GM12892 (cell line): ENCODE measurements at regions not wholly inside any gene's neighbourhood (a gene's known extent, or its start where the extent isn't known, plus 50 kb on each side); places are given as distances from the start of the nearest gene placed in this dataset.
A peak's percentile ranks its signal among the peaks of the same experiment; 100 is the strongest.

Experiments
- DNase-seq: peaks from one replicate; pipeline ENCODE4 v3.0.0; 2011; ENCODE audit not compliant: insufficient read length
- FAIRE-seq: peaks from 2 replicates; lab custom pipeline; 2011; peaks lifted over from hg19 to GRCh38; lab: Jason Lieb, UNC
- POLR2A ChIP-seq: IDR thresholded peaks from 2 replicates; pipeline ENCODE4 v1.6.1; 2011; ENCODE audit warnings: low read depth, low read length, control low read depth
- POLR2AphosphoS5 ChIP-seq: IDR thresholded peaks from 2 replicates; pipeline ENCODE4 v1.6.1; 2011; ENCODE audit warnings: low read depth, low read length, control low read depth
- TAF1 ChIP-seq: IDR thresholded peaks from 2 replicates; pipeline ENCODE4 v1.6.1; 2011; ENCODE audit warnings: low read depth, mild to moderate bottlenecking, control low read depth, low read length, borderline replicate concordance

DNA sequence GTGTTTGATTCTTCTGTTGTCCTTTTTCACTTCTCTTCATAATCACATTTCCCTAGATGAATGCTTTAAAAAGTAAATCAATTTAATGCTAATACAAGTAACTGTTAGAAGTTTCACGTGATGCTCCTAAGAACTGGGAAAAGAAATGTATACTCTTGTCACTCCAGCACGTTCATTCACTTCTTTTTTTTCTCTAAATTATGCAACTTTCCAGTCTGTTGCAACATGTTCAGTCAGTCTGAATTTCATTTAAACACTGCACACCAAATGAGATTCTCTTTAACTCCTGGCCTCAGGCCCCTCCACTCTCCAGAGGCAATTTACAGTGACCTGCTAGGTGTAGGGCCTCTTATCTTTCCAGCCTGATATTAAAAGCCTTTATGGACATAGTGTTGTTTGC, 321.9 kb downstream of the HS3ST1 start:
- TF ChIP-seq POLR2A: no peak
- no peak for TF ChIP-seq TAF1
- TF ChIP-seq POLR2AphosphoS5: no peak
- DNase-seq (no peak), FAIRE-seq (no peak)

GRCh38 chr4:11106190-11106589, 322.5 kb downstream of the HS3ST1 start:
- DNase-seq: no peak
- FAIRE-seq: peak; percentile 14
- TF ChIP-seq POLR2AphosphoS5: no peak
- TF ChIP-seq TAF1: no peak
- TF ChIP-seq POLR2A: no peak

- TF ChIP-seq TAF1: no peak
- no peak for TF ChIP-seq POLR2A
- TF ChIP-seq POLR2AphosphoS5: no peak
- FAIRE-seq (no peak), DNase-seq (no peak)
Measured at GRCh38 chr4:11105715-11106114, 323.0 kb downstream of the HS3ST1 start.

- FAIRE-seq: no peak
- TF ChIP-seq POLR2AphosphoS5 (no peak), TAF1 (no peak), POLR2A (no peak)
- DNase-seq: no peak
Measured at GRCh38 chr4:11098461-11098860, 330.2 kb downstream of the HS3ST1 start.

- DNase-seq: no peak
- TF ChIP-seq POLR2AphosphoS5 (no peak), POLR2A (no peak), TAF1 (no peak)
Measured at GRCh38 chr4:11097725-11098124, 331.0 kb downstream of the HS3ST1 start.

DNA sequence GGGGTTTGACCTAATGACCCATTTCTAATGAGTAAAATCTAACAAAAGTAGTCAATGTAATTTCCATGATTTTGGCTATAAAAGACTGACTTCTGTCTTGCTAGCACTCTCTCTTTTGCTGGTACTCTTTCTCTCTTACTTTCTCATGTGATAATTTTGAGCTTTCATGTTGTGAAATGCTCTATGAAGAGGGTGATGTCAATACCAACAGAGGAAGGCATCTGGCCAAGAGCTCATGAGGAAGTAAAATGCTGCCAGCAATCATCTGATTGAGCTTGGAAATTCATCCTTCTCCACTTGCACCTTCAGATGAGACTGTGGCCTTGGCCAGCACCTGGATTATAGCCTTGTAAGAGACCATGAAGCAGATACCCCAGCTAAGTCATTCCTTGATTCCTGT, 347.7 kb downstream of the HS3ST1 start:
- FAIRE-seq (no peak), DNase-seq (no peak)
- TF ChIP-seq POLR2A (no peak), TAF1 (no peak), POLR2AphosphoS5 (no peak)

More at GRCh38 chr4:11097725-11098124, 331.0 kb downstream of the HS3ST1 start:
- FAIRE-seq: no peak

DNA sequence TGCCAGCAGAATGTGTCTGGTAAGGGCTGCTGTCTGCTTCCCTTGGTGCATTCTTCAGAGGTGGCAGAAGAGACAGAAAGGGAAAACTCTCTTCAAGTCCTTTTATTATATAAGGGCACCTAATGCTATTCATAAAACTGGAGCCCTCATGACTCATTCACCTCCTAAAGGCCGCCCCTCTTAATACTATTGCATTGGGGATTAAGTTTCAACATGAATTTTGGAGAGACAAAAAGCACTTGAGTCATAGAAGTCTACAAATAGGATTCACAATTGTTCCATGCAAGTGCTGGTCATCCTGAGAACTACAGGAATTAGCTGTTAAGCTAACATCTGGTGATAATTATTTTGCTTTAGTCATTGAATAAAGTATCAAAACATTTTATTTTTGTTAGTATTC, 349.5 kb downstream of the HS3ST1 start:
- FAIRE-seq: no peak
- DNase-seq: no peak
- TF ChIP-seq POLR2AphosphoS5: no peak

DNA sequence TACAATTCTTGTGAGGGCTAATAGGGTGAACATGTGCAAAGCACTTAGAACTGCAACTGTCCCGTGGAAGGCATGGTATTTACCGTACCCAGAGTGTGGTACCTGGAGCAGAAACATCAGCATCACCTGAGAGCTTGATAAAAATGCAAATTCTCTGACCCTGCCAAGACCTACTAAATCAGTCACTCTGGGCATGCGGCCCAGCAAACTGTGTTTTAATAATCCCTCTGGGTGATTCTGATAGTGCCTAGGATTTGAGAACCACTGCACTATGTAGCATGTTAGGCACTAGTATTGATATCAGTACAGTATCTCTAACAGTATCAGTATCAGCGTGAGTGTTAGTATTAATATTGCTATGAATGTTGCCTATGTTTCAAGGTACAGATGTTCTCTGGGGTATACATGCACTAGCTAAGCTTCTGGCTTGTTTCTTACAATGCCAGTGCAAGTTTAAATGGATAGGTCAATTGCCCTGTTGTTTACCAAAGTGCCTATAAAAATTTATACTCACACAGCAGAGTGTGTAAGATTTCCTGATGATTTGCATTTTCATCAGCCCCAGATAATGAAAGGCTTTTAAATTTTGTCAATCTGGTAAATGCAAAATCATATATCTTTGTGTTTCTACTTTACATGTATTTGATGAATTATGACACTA, 354.0 kb downstream of the HS3ST1 start:
- no peak for DNase-seq
- TF ChIP-seq TAF1 (no peak), POLR2AphosphoS5 (no peak), POLR2A (no peak)
- FAIRE-seq: no peak

DNA sequence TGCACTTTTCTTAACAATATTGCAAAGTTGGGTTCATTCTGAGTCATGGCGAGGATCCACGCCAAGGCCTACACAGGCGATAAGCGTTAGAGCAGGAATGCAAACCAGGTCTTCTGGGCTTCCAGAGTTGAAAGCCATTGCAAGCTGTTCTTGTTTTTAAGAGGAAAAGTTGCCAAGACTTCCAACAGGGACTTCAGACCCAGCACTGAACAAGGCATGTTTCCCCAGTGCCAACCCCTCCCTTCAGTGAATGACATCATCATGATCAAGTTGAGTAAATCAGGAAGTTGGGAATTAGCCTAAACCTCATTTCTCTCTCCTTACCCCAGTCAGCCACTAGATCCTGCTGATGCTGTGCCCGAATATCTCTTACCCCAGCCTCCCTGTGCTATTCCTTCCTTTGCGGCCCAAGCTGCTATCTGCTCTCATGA, 355.1 kb downstream of the HS3ST1 start:
- FAIRE-seq (no peak), DNase-seq (no peak)
- TF ChIP-seq TAF1 (no peak), POLR2A (no peak), POLR2AphosphoS5 (no peak)

- peak; percentile 30 for FAIRE-seq
- TF ChIP-seq TAF1: no peak
- no peak for TF ChIP-seq POLR2AphosphoS5
- no peak for TF ChIP-seq POLR2A
- DNase-seq: no peak
Measured at GRCh38 chr4:11072999-11073398, 355.7 kb downstream of the HS3ST1 start.

DNA sequence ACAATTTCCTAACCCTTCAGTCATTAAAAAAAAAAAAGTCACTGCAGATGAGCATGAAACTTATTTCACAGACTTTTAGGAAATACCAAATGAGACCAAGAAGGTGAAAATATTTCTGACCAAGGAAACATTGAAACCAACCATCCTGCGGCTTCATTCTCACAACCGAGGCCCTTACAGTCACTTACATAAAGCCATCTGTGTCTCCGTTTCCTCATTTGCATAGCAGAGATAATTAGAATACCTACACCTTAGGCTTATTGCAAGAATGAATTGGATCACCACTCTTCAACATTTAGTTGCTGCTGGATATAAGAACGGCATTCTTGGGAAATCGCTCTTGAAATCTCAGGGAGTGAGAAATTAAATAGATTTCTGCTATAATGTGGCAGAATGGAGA, 356.2 kb downstream of the HS3ST1 start:
- FAIRE-seq (no peak), DNase-seq (no peak)
- TF ChIP-seq TAF1 (no peak), POLR2AphosphoS5 (no peak), POLR2A (no peak)

GRCh38 chr4:11070813-11071212, 357.9 kb downstream of the HS3ST1 start:
- DNase-seq (no peak), FAIRE-seq (no peak)
- no peak for TF ChIP-seq POLR2AphosphoS5
- no peak for TF ChIP-seq TAF1
- TF ChIP-seq POLR2A: no peak
